HUES6 (cell line): ENCODE measurements at regions not wholly inside any gene's neighbourhood (a gene's known extent, or its start where the extent isn't known, plus 50 kb on each side); places are given as distances from the start of the nearest gene placed in this dataset.

ENCODE experiments used
- H3K27ac ChIP-seq: 2 replicates; pipeline ENCODE4 v1.7.0; 2013; ENCODE audit warnings: low read depth, mild to moderate bottlenecking, low read length, inconsistent platforms
- H3K27me3 ChIP-seq: 2 replicates; pipeline ENCODE4 v1.6.1; 2013; ENCODE audit warnings: low read length; ENCODE audit not compliant: control insufficient read depth, insufficient read depth
- H3K36me3 ChIP-seq: 2 replicates; pipeline ENCODE4 v1.6.1; 2013; ENCODE audit warnings: low read length; ENCODE audit not compliant: control insufficient read depth, insufficient read depth
- H3K4me1 ChIP-seq: 2 replicates; pipeline ENCODE4 v1.6.1; 2013; ENCODE audit warnings: low read length; ENCODE audit not compliant: control insufficient read depth, insufficient read depth
- H3K4me3 ChIP-seq: 2 replicates; pipeline ENCODE4 v1.5.1; 2013; ENCODE audit warnings: low read depth, low read length
- H3K9ac ChIP-seq: one replicate; pipeline ENCODE4 v1.6.1; 2013; ENCODE audit warnings: mild to moderate bottlenecking, low read length
- H3K9me3 ChIP-seq: 2 replicates; pipeline ENCODE4 v1.6.1; 2013; ENCODE audit warnings: low read depth, low read length; ENCODE audit not compliant: control insufficient read depth, insufficient read depth

GRCh38 chr12:58443273-58443980, 476.9 kb downstream of the LRIG3 start:
- Histone ChIP-seq H3K27me3 (no peaks in the 10 kb centered on the region), H3K9ac (no peak overlapping the region), H3K9me3 (no peaks in the 10 kb centered on the region; the same call in 1 of the 2 replicates)

GRCh38 chr12:58443981-58444371, 476.3 kb downstream of the LRIG3 start:
- Histone ChIP-seq H3K27ac (no peak overlapping the region), H3K4me3 (no peak overlapping the region), H3K36me3 (no peaks in the 10 kb centered on the region), H3K9ac (no peak overlapping the region), H3K9me3 (no peaks in the 10 kb centered on the region; the same call in 1 of the 2 replicates), H3K27me3 (no peaks in the 10 kb centered on the region), H3K4me1 (no peaks in the 10 kb centered on the region)

More at GRCh38 chr12:58443273-58443980, 476.9 kb downstream of the LRIG3 start:
- no peaks in the 10 kb centered on the region for H3K4me1 ChIP-seq
- no peaks in the 10 kb centered on the region for H3K36me3 ChIP-seq
- H3K27ac ChIP-seq: no peak overlapping the region
- no peak overlapping the region for H3K4me3 ChIP-seq

- H3K27me3 ChIP-seq: no peaks in the 10 kb centered on the region
- no peak overlapping the region for H3K27ac ChIP-seq
- no peaks in the 10 kb centered on the region for H3K36me3 ChIP-seq
- H3K9ac ChIP-seq: no peak overlapping the region
- no peaks in the 10 kb centered on the region for H3K9me3 ChIP-seq
- H3K4me1 ChIP-seq: peaks cover 5% of the 10 kb centered on the region; the same call in 1 of the 2 replicates
- H3K4me3 ChIP-seq: no peak overlapping the region
Measured at GRCh38 chr12:58450868-58451482, 469.3 kb downstream of the LRIG3 start.

- H3K27ac ChIP-seq: no peak overlapping the region
- no peak overlapping the region for H3K9ac ChIP-seq
- no peak overlapping the region for H3K4me3 ChIP-seq
- H3K27me3 ChIP-seq: no peaks in the 10 kb centered on the region
- no peaks in the 10 kb centered on the region for H3K9me3 ChIP-seq
- H3K4me1 ChIP-seq: peaks cover 5% of the 10 kb centered on the region; the same call in 1 of the 2 replicates
- no peaks in the 10 kb centered on the region for H3K36me3 ChIP-seq
Measured at GRCh38 chr12:58452546-58452945, 467.8 kb downstream of the LRIG3 start.

GRCh38 chr12:58453306-58453705, 467.0 kb downstream of the LRIG3 start:
- Histone ChIP-seq H3K27ac (no peak overlapping the region), H3K9ac (no peak overlapping the region), H3K36me3 (no peaks in the 10 kb centered on the region), H3K9me3 (no peaks in the 10 kb centered on the region), H3K4me1 (peaks cover 5% of the 10 kb centered on the region; the same call in 1 of the 2 replicates), H3K4me3 (no peak overlapping the region), H3K27me3 (no peaks in the 10 kb centered on the region)

- H3K36me3 ChIP-seq: no peaks in the 10 kb centered on the region
- H3K9me3 ChIP-seq: no peaks in the 10 kb centered on the region
- no peak overlapping the region for H3K4me3 ChIP-seq
- no peaks in the 10 kb centered on the region for H3K27me3 ChIP-seq
- H3K27ac ChIP-seq: no peak overlapping the region
- H3K9ac ChIP-seq: no peak overlapping the region
- H3K4me1 ChIP-seq: peaks cover 5% of the 10 kb centered on the region; the same call in 1 of the 2 replicates
Measured at GRCh38 chr12:58455136-58455535, 465.2 kb downstream of the LRIG3 start.

- Histone ChIP-seq H3K27me3 (no peaks in the 10 kb centered on the region), H3K36me3 (no peaks in the 10 kb centered on the region), H3K4me3 (no peak overlapping the region), H3K9me3 (no peaks in the 10 kb centered on the region), H3K27ac (no peak overlapping the region), H3K9ac (no peak overlapping the region), H3K4me1 (no peaks in the 10 kb centered on the region)
Measured at GRCh38 chr12:58458102-58458501, 462.2 kb downstream of the LRIG3 start.

- H3K27ac ChIP-seq: no peak overlapping the region
- H3K36me3 ChIP-seq: no peaks in the 10 kb centered on the region
- H3K9me3 ChIP-seq: no peaks in the 10 kb centered on the region
- no peaks in the 10 kb centered on the region for H3K27me3 ChIP-seq
- no peak overlapping the region for H3K9ac ChIP-seq
- H3K4me1 ChIP-seq: no peaks in the 10 kb centered on the region
- no peak overlapping the region for H3K4me3 ChIP-seq
Measured at GRCh38 chr12:58459191-58459590, 461.1 kb downstream of the LRIG3 start.

- no peaks in the 10 kb centered on the region for H3K27me3 ChIP-seq
- no peak overlapping the region for H3K9ac ChIP-seq
- no peaks in the 10 kb centered on the region for H3K36me3 ChIP-seq
- no peak overlapping the region for H3K27ac ChIP-seq
- H3K9me3 ChIP-seq: peaks cover 8% of the 10 kb centered on the region
- no peaks in the 10 kb centered on the region for H3K4me1 ChIP-seq
- no peak overlapping the region for H3K4me3 ChIP-seq
Measured at GRCh38 chr12:58463051-58463450, 457.3 kb downstream of the LRIG3 start.

- no peak overlapping the region for H3K9ac ChIP-seq
- H3K36me3 ChIP-seq: no peaks in the 10 kb centered on the region
- H3K27ac ChIP-seq: no peak overlapping the region
- no peaks in the 10 kb centered on the region for H3K4me1 ChIP-seq
- H3K27me3 ChIP-seq: no peaks in the 10 kb centered on the region
- no peak overlapping the region for H3K4me3 ChIP-seq
- H3K9me3 ChIP-seq: peaks cover 8% of the 10 kb centered on the region
Measured at GRCh38 chr12:58465418-58465817, 454.9 kb downstream of the LRIG3 start.

GRCh38 chr12:58470266-58471010, 449.9 kb downstream of the LRIG3 start:
- H3K4me1 ChIP-seq: no peaks in the 10 kb centered on the region
- H3K27ac ChIP-seq: no peak overlapping the region
- no peaks in the 10 kb centered on the region for H3K27me3 ChIP-seq
- H3K36me3 ChIP-seq: no peaks in the 10 kb centered on the region
- H3K9me3 ChIP-seq: peaks cover 8% of the 10 kb centered on the region
- no peak overlapping the region for H3K9ac ChIP-seq
- no peak overlapping the region for H3K4me3 ChIP-seq
